Stomach (tissue), 8 donors: ENCODE measurements at regions not wholly inside any gene's neighbourhood (a gene's known extent, or its start where the extent isn't known, plus 50 kb on each side); places are given as distances from the start of the nearest gene placed in this dataset.

Experiments used
- DNase-seq, 2 donors: peaks; one replicate each; pipeline versions ENCODE4 v3.0.0 to v3.0.0-alpha.2; 2013 to 2019
- H3K27ac ChIP-seq, 5 donors: fragments of 200-600 bp in 4 of 5; sonication (generic) in 4 of 5; one replicate each; pipeline ENCODE4 v1.5.1; 2013 to 2019; ENCODE audit warnings: mild to moderate bottlenecking in 1 of 5, moderate library complexity in 1 of 5
- H3K27me3 ChIP-seq, 3 donors: fragments of 200-600 bp; sonication (generic); one replicate each; pipeline ENCODE4 v1.5.1; 2017 to 2019; ENCODE audit warnings: mixed run types in 1 of 3
- H3K36me3 ChIP-seq, 4 donors: fragments of 200-600 bp; sonication (generic); 1 replicate in 3 of 4; 2 replicates in 1 of 4; pipeline ENCODE4 v1.5.1; 2016 to 2019
- H3K4me1 ChIP-seq, 4 donors: fragments of 200-600 bp; sonication (generic); one replicate each; pipeline ENCODE4 v1.5.1; 2016 to 2019
- H3K4me3 ChIP-seq, 4 donors: fragments of 200-600 bp; sonication (generic) in 3 of 4; one replicate each; pipeline ENCODE4 v1.5.1; 2016 to 2019; ENCODE audit warnings: mild to moderate bottlenecking in 1 of 4
- H3K9me3 ChIP-seq, 4 donors: fragments of 200-600 bp; sonication (generic); one replicate each; pipeline ENCODE4 v1.5.1; 2016 to 2019
- EP300 ChIP-seq: sonication (generic); formaldehyde crosslinking; IDR thresholded peaks from one replicate; pipeline ENCODE4 v1.6.1; 2017; ENCODE audit warnings: antibody characterized with exemption
- POLR2A ChIP-seq, 4 donors: fragments of 450-650 bp; IDR thresholded peaks; one replicate each; pipeline ENCODE4 v1.6.1; 2016; ENCODE audit warnings: antibody characterized with exemption in 4 of 4, control low read depth in 2 of 4, mild to moderate bottlenecking in 1 of 4, moderate library complexity in 1 of 4
- POLR2AphosphoS5 ChIP-seq, 3 donors: sonication (generic); formaldehyde crosslinking; IDR thresholded peaks; one replicate each; pipeline ENCODE4 v1.6.1; 2016; ENCODE audit warnings: antibody characterized with exemption in 3 of 3
- WGBS, 5 donors: extraction: QIAGEN DNeasy Blood & Tissue Kit in 3 of 5; methylation state at CpG; one replicate each; pipeline versions ENCODE4 v1.1.5 to v1.1.7; 2013 to 2018; 5-methylcytosine and 5-hydroxymethylcytosine counted together
- intact Hi-C: fragments of 100-400 bp; cut with DNase I; formaldehyde crosslinking; loops from one replicate; pipeline ENCODE4 v1.15.1; 2023; ENCODE audit warnings: low total_unique reads
- TF ChIP-seq, protein P1 (sequence below), 7 experiments: fragments of 450-650 bp in 4 of 7; fragments of 200-600 bp in 3 of 7; sonication (generic) in 3 of 7; IDR thresholded peaks; one replicate each; pipeline ENCODE4 v1.5.1; 2016 to 2019; ENCODE audit warnings: antibody characterized with exemption in 7 of 7, control low read depth in 2 of 7, mild to moderate bottlenecking in 1 of 7
- donor health status: healthy with polysubstance abuse.
- donor health status: Bipolar disorder and iron deficiency.
- donor health status: healthy.

DNA sequence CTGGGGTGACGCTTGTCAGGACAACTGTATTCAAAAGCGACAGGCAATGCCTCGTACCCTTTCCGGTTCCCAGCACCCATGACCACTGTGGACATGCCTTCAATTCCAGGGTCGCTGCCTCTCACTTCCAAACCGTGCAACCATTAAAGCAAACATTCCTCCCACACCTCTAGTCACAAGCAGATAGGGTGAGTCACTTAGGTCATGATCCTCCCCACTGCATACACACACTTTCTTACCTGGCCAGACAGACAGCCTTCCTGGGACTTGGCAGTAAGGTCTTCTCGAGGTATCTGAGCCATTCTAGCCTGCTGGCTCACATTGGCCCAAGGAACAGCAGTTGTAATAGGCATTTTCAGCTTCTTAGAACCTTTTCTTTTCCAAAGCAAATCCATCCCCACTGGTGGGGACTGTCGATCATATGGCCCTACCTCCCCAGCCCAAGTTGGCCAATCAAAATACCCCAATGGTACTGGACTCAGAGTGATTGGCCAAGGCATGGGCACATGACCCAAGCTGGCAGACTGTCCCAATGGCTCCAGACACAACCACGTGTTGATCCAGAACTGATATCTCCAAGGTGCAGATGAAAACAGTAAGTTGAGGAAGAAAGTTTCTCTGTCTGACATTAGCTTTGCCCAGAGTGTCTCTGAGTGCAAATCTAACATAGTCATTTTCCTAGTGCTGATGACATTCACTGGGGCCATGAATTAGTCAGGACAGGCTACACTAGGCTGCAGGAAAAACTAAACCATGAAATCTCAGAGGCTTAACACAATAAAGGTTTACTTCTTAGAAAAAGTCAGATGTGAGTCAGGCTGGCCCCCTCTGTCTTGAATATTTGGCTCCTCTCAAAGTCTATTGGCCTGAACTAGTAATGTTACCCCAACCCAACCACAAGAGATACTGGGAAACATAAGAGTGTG is 113.8 kb downstream of the RRAGC start:
- intact Hi-C loops = no loop called here
- no peak for TF ChIP-seq EP300
- TF ChIP-seq, protein P1, sequence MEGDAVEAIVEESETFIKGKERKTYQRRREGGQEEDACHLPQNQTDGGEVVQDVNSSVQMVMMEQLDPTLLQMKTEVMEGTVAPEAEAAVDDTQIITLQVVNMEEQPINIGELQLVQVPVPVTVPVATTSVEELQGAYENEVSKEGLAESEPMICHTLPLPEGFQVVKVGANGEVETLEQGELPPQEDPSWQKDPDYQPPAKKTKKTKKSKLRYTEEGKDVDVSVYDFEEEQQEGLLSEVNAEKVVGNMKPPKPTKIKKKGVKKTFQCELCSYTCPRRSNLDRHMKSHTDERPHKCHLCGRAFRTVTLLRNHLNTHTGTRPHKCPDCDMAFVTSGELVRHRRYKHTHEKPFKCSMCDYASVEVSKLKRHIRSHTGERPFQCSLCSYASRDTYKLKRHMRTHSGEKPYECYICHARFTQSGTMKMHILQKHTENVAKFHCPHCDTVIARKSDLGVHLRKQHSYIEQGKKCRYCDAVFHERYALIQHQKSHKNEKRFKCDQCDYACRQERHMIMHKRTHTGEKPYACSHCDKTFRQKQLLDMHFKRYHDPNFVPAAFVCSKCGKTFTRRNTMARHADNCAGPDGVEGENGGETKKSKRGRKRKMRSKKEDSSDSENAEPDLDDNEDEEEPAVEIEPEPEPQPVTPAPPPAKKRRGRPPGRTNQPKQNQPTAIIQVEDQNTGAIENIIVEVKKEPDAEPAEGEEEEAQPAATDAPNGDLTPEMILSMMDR (IDR thresholded peaks at IDR 0.05) = no peak
- Histone ChIP-seq H3K36me3 (no peaks in the 10 kb centered on the region), H3K9me3 (no peaks in the 10 kb centered on the region), H3K4me1 (peaks cover 0 to 5% (median 0%) of the 10 kb centered on the region in 4 donors), H3K27ac (no peak overlapping the region), H3K4me3 (no peak overlapping the region), H3K27me3 (no peaks in the 10 kb centered on the region)
- 80 to 83% (median 80%) methylated on average over 9 of the region's 9 CpGs for WGBS, 5 donors
- no peak for DNase-seq

DNA sequence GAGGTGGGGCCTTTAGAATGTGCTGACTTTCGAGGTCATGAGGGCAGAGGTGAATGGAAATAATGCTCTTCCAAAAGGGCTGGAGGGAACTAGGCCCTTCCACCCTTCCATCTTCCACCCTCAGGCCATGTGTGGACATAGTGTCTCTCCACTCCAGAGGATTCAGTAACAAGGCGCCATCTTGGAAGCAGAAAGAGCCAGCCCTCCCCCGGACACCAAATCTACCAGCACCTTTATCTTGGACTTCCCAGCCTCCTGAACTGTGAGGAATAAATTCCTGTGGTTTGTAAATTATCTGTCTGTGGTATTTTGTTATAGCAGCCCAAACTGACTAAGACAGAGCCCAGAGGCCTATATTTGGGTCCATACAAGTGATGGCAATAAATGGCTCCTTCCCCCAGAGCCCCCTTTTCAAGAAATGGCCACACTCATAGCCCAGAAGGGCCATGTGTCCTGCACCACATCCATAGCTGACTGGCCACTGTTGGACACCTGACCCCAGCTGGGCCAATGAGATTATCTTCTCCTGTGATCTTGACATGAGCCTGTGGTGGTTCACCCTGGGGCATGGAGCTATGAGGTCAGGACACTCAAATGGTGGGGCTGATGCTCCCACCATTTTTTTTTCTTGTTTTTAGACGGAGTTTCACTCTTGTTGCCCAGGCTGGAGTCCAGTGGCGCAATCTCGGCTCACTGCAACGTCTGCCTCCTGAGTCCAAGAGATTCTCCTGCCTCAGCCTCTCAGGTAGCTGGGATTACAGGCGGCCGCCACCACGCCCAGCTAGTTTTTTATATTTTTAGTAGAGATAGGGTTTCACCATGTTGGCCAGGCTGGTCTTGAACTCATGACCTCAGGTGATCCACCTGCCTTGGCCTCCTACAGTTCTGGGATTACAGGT is 114.9 kb downstream of the RRAGC start:
- TF ChIP-seq EP300 = no peak
- 83 to 93% (median 89%) methylated on average over 10 of the region's 10 CpGs for WGBS, 5 donors
- H3K4me1 ChIP-seq = peaks cover 0 to 5% (median 0%) of the 10 kb centered on the region in 4 donors
- intact Hi-C loops = no loop called here
- H3K36me3 ChIP-seq = no peaks in the 10 kb centered on the region
- H3K4me3 ChIP-seq = no peak overlapping the region
- H3K9me3 ChIP-seq = no peaks in the 10 kb centered on the region
- no peak overlapping the region for H3K27ac ChIP-seq
- H3K27me3 ChIP-seq = no peaks in the 10 kb centered on the region
- DNase-seq = no peak

DNA sequence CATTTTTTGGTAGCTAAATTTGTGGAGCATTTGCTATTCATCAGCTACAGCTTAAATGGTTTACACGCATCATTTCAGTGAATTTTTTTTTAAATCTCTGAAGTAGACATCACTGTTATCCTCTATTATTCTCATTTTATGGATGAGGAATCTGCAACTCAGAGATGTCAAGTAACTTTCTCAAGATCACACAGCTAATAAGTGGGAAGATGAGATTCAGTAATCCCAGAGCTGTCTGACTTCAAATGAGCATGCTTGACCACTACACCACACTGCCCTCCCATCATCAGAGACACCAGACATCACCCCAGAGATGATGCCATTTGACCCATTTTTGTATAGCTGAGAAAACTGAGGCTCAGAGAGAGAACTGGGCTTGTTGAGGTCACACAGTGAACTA is 116.4 kb downstream of the RRAGC start:
- intact Hi-C loops = no loop called here
- TF ChIP-seq EP300 (no peak), POLR2A (IDR thresholded peaks at IDR 0.05) (no peak), POLR2AphosphoS5 (IDR thresholded peaks at IDR 0.05) (no peak)
- TF ChIP-seq, protein P1 (IDR thresholded peaks at IDR 0.05) = no peak
- peaks cover 0 to 5% (median 0%) of the 10 kb centered on the region in 4 donors for H3K4me1 ChIP-seq
- no peaks in the 10 kb centered on the region for H3K36me3 ChIP-seq
- H3K27ac ChIP-seq = no peak overlapping the region
- no peak for DNase-seq
- H3K9me3 ChIP-seq = no peaks in the 10 kb centered on the region
- no peaks in the 10 kb centered on the region for H3K27me3 ChIP-seq
- no peak overlapping the region for H3K4me3 ChIP-seq
- 88 to 99% (median 97%) methylated on average over 1 of the region's 1 CpG for WGBS, 5 donors

DNA sequence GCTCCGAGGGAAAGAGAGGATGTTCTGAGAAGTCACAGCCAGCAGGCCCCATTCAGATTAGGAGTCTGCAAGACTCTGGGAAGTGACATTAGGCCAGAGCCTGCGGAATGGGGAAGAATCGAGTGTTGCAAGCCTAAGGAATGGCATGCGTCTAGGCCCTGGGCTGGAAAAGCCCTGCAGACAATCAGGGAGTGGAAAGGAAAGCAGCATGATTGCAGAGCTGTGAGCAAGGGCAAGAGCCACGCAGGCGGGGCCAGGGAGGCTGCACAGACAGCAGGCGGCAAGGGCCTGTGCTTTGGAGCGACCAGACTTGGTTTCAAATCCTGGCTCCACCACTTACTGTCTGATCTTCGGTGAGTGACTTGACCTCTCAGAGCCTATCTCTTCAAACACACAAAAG is 118.2 kb downstream of the RRAGC start:
- TF ChIP-seq POLR2AphosphoS5 (IDR thresholded peaks at IDR 0.05) = no peak
- TF ChIP-seq, protein P1 (IDR thresholded peaks at IDR 0.05) = no peak
- no peak for TF ChIP-seq POLR2A (IDR thresholded peaks at IDR 0.05)
- no peak for TF ChIP-seq EP300
- WGBS, 5 donors = 78 to 88% (median 83%) methylated on average over 9 of the region's 9 CpGs
- no peaks in the 10 kb centered on the region for H3K27me3 ChIP-seq
- no peak overlapping the region for H3K4me3 ChIP-seq
- intact Hi-C loops = no loop called here
- H3K36me3 ChIP-seq = no peaks in the 10 kb centered on the region
- H3K27ac ChIP-seq = no peak overlapping the region
- no peaks in the 10 kb centered on the region for H3K9me3 ChIP-seq
- H3K4me1 ChIP-seq = no peaks in the 10 kb centered on the region
- DNase-seq = peak in 1 of 2 donors; percentile 20
